SIG-M5 treated with dmso at 0.1 percent for 504 hours (cell line): ENCODE measurements at regions not wholly inside any gene's neighbourhood (a gene's known extent, or its start where the extent isn't known, plus 50 kb on each side); places are given as distances from the start of the nearest gene placed in this dataset.

Experiments used
- DNase-seq: peaks from one replicate; lab custom pipeline; 2025; ENCODE audit not compliant: unreplicated experiment; lab: John Stamatoyannopoulos, UW

DNA sequence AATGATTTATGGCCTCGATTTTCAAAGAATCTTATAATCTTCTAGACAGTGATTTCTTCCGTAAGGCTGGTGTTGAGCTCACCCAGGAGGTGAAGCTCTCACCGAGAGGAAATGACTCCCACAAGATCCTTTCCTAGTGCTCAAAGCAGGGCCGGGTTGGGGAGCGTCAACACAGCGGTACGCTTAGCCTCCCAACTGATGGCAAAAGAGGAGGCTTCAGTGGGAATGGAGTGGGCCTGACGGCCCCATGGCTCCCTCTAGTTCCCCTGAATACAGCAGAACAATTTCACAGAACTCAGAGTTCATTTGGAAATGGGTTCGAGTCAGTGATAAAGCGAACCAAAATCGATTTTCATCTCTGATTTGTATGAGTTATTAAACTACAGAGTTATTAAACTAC, 449.5 kb downstream of the KLF12 start:
- DNase-seq = no peak

DNA sequence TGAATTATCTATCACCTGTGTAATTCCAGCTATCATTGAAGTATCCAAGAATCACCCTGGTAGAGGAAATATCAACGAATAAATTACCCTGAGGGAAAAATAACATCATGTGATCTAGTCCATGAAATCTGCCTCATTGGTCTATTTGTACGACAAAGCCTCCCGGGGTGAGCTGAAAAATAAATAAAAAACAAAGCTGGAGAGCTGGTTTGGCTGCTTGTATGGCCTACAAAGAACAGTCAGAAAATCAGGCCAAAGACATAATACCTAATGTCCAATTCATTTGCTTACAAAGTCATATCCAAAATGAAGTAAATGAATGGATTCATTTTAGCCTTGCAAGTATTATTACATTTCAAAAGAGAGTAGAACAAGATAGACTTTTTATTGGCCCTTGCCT, 449.9 kb downstream of the KLF12 start:
- DNase-seq = no peak

DNA sequence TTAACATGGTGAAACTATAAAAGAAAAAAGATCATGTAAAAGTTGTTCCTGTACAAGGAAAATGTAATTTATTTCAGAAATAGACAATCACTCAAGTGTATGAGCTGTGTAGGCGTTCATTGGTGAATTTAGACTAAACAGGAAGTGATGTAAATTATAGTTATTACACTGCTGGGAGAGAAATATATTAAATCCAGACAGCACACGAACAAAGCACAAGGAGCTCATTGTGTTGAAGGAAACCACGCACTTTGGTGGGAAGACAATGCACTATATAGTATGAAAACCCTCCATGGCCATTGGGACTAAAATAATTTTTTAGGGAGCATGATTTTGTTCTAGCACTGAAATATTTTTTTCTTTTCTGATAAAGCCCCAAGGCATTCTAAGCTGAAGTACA, 450.5 kb downstream of the KLF12 start:
- no peak for DNase-seq

DNA sequence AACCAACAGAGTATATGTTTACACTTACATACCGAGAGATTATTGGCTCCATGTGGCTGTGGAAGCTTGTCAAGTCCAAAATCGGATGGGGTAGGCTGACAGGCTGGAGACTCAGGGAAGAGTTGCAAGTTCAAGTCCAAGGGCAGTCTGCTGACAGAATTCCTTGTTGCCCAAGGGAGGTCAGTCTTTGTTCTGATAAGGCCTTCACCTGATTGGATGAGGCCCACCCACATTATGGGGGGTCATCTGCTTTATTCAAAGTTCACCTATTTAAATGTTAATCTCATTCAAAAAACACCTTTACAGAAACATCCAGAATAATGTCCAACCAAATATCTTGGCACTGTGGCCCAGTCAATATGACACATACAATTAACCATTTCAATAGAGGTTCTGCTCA, 452.4 kb downstream of the KLF12 start:
- DNase-seq = no peak

DNA sequence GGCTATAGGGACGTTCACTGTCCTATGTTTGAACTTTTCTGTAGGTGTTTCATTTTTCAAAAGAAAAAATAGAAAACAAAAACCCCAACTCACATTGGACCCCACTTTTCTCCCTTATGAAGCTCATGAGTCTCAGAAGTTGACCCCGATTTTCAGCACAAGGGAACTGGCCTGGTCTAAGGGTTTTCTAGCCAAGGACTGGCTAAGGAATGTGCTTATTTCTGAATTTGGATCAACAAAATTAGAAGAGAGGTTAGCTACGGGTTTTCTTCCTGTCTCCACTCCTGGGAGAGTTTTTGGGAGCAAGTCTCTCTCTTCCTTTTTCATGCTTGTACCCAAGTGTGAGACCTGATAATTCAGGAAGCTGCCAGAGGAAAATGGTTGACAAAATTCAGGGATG, 453.2 kb downstream of the KLF12 start:
- no peak for DNase-seq

DNA sequence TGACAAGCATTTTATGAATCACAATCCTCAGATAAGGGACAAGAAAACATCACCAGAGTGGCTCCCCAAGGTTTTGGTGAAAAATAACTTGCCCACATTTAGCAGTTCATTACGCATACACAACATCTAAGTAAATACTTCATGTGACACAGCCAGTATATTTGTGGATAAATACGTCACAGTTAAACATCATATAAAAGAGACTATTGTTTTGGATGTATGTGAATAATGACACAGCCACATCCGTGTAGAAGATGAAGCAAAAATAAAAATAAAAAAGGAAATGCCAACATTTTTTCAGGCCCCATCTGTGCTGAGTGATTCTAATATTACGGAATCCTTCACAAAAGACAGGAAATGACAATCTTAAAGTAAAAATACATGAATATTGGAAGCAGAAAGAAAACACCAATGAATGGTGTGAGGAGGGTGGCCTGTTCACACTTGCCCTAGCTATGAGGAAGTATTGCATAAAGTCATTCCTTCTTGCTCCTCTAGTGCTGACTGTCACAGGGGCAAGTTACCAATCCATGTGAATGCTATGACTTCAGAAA, 457.1 kb downstream of the KLF12 start:
- DNase-seq = peak; percentile 3

DNA sequence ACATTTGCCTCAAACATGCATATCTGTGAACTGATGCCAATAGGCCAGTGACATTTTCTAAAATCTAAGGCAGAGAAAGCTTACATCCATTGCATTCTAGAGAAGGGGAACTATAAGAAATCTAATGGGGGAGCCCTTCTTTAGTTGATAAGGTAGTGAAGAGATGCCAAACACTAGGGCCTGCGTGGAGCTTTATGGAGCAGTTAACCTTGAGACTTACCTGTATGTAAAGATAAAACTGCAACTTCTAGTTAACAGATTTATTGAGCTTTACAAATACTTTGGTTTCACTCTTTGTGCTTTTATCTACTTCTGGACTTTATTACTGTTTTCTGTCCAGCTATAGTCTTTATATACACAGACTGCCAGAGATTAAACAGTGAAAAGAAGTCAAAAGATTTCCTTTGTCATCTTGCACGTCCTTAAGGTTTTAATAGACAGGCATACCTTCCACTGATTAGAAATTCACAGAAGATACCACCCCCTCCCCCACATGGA, 457.6 kb downstream of the KLF12 start:
- no peak for DNase-seq

DNA sequence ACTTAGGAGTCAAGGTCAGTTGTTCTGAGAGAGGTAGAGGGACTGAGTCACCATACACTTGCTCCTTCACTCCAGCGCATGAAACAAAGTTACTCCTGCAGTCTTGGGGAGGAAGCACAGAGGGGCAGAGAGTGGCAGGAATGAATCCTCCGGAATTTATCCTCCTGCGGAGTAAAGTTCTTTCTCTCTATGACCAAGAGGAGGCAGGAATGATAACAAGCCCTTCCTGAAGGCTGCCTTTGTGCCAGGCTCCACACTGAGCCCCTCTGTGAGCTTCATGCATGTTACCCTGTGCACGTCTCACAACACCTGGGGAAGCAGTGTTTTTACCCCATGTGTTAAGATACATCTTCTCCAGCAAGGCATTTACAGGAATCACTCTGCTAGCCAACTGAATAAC, 458.4 kb downstream of the KLF12 start:
- DNase-seq = no peak

DNA sequence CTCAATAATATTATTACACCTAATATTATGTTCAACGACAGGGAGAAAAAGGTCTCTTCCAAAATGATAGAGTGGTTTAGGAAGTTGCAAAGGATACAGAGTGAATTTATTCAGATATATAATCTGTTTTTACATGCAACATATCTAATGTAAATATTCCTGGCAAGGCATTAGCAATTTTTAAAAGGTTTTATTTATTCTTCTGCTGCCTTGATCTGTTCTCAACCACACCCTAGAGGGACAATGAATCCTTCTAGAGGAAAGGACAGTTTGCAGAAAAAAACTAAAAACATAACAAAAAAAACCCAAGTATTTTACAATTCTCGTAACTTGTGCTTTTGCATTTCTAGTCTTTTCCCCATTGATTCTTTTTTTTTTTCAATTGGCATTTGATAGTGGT, 459.6 kb downstream of the KLF12 start:
- DNase-seq = no peak

DNA sequence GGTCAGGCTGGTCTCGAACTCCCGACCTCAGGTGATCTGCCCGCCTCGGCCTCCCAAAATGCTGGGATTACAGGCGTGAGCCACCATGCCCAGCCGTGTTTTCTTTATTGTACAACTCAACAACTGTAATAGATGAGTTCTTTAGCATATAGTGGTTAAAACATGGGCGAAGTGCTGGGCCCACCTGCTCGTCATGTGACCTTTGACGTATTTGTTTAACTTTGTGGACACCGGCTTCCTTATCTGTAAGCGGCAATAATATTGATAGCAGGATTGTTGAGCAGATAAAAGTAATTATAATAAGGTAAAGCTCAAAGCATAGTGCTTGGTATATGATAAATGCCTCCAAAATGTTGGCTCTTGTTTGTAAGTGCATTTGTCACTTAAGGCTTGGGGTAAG, 460.3 kb downstream of the KLF12 start:
- DNase-seq = no peak

DNA sequence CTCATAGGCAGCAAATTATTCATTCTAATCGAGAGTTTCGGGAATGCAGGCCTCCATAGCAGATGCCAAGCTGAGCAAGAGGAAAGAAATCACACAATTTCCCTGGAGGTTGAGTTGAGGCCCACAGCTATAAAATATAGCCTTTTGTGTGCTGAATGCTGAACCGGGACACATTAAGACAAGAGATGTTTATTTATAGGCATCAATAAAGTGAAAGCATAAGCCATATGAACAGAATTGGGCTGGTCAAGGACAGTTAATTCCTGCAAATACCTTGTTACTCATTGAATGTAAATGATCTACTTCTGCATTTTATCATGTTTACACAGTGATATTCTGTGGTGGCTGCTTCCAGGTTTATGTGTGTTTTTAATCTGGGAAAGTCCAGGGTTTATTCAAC, 461.7 kb downstream of the KLF12 start:
- no peak for DNase-seq

DNA sequence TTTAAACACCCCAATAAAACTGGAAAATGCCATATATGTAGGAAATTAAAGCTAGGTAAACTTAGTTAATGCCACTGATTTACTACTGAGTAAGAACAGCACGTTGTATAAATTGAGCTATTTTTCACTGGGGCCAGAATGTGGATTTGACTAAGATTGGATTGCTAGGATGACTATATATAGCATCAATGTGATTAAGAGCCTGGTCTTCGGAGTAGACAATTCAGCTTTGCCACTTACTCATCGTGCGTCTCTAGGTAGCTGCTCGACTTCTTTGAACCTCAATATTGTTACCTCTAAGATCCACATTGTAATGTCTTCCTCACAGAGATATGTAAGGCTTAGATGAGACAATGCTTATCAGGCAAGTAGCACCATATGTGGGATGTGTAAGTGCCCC, 462.5 kb downstream of the KLF12 start:
- DNase-seq = no peak

DNA sequence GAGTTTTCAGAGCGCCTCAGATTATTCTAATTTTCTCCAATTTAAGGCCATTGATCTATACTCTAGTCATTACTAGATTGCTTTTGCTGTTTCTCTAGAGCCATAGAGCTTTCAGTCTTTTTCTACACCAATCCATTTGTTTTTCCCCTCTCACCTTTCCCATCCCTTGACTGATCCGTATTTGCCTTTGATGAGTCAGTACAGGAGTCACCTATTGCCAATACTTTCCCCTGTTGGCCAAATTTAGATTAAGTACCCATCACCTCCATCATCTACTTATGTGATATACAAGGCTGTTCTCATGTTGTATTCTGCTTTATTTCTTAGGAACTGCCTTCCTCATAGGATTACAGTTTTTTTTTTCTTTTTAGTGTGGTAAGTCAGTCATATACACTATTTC, 463.2 kb downstream of the KLF12 start:
- DNase-seq = no peak

DNA sequence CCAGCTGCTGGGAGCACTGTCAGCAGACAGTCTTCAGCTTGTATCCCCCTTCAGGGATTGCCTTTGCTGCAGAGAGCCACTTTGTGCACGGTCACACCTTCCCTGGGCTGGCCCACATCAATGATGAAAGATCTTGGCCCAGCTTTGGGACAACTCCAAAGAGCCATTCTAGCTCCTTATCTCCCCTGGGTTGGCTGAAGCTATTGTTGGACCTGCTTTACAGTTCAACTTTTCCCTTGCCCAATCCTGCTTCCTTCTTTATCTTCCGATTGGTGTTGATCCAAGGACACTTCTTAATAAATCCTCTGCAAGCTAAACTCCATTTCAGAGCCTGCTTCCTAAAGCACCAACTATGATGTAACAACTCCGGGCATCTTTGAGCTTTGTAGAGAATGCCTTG, 466.4 kb downstream of the KLF12 start:
- DNase-seq = no peak

DNA sequence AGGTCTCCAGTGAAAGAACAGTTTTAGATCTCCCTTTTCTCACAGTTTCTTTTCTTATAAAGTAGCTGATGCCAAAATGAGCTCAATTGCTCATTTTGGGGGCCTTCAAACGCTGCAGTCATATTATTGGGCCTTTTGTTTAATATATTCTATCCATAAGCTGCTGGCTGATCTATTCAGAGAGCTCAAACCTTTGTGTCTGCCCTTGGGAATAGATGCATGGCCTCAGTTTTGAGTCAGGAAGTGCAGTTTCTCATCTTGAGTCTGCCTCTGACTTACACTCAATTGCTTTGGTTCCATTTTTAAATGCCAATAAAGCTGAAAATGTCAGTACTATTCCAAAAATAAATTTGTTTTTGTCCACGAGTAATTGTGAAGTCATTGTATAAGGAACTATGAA, 468.9 kb downstream of the KLF12 start:
- no peak for DNase-seq

DNA sequence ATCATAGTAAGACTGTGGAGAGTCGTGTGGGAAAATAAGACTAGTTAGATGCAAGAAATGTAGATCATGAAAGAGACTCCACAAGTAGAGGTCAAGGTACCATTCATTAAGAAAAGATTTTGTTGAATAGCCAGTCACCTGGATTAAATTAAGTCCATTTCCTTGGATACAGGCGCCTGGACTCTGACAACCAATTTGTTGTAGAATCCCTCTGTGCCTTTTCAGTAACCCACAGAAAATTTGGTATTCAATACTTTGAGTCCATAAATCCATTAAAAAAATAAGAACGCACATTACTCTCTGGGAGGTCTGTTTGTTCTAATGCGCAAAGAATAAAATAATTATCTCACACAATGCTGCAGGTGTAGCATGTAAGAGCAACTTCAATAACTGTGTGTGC, 469.4 kb downstream of the KLF12 start:
- DNase-seq = no peak

DNA sequence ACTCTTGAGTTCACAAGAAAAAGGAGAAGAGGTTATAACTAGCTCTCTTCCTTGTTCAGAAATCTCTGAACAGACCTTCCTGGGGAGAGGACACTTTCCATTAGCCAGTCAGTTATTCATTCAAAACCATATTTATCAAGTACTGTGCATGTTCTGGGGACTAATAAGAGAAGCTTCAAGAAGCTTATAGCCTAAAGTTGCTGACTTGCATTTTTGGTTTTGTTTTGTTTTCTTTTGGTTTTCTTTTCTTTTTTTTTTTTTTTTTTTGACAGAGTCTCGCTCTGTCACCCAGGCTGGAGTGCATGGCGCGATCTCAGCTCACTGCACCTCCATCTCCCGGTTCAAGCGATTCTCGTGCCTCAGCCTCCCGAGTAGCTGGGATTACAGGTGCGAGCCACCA, 471.4 kb downstream of the KLF12 start:
- no peak for DNase-seq

DNA sequence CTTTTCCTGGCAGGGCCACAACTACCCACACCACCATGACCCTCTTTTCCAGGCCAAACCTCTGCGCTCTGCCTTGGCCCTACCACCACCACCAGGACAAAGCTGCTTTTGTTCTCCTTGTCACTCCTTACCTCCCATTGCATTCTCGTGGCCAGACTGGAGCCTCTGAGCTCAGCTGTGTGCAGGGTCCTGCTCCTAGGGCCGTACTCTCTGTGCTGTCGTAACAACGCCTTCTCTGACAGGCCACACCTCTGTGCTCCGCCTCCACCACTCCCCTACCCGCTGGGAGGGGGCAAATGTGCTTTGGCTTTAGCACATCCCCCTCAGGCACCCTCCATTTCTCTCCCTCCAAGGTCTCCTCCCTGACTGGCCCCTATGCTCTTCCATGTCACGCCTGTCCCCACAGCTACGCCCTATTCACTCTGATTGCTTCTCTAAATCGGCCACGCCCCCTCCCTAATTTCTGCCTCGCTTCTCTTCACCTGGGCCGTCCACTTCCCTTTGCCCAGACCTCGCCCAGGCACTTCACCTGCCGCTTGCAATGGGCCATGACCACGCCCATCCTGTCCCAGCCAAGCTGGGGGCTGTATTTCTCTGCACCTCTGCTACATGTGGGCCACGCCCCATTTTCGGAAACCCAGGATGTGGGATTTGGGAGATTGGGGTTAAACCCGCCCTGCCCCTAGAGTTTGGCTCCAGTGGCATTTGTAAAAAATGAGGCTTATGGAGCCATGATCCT, 472.3 kb downstream of the KLF12 start:
- DNase-seq = no peak

DNA sequence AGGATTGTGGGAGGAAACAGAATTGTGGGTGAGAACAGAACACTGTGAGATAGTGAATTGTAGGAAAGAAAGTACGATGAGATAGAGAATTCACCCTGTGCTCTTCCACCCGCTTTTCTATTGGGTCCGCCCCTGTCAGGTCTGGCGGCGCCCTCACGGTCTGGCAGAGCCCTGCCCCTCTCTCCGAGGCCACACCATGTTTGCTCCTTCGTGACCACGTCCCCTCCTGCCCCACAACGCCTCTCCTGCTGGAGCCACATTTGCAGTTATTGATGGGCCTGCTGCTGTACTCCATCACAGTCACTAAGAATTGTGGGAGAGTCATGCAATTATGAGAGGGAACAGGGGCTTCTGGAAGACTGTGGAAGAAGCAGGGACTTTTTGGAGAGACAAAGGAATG, 473.1 kb downstream of the KLF12 start:
- no peak for DNase-seq

DNA sequence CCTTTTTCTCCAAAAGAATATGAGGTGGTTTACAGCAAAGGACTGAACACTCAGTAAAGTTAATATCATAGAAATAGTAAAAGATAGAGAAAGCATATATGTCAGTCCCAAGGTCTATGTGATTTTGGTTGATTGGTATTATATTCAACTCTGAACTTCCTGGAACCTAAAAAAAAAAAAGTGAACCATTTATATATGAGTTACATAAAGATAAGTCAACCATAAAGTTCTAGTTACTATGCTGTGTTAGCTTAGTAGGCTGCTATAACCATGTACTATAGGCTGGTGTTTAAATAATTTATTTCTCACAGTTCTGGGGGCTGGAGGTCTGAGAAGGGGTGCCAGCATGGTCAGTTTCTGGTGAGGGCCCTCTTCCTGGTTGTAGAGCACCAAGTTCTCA, 475.6 kb downstream of the KLF12 start:
- no peak for DNase-seq

DNA sequence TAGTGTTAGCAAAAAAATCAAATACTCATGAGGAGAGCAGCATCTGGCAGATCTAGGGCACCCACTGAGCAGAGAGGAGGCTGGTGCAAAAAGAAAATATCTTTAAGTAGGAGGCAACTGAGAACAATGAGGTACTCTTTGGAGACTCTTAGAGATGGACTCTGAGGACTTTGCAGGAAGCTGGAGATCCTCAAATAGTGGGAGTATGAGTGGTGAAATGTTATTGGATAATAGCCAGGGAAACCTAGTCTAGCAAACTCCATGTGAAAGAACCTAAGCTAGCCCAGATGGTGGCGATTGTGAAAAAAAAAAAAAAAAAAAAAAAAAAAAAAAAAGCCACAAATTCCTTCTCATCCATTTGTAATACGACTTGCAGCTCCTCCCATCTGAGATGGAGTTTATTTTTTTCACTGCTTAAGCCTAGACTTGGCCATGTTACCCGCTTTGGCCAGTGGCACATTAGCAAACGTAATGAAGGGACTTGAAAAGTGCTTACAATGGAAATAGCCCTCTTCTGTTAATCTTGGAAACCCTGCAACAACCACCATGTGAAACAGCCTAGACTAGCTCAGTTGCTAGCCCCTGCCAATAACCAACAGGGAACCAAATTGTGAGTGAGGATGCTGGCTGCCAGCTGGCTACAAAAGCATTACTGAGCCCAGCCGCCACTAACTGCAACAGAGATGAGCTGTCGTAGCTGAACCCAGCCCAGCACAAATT, 476.2 kb downstream of the KLF12 start:
- no peak for DNase-seq

DNA sequence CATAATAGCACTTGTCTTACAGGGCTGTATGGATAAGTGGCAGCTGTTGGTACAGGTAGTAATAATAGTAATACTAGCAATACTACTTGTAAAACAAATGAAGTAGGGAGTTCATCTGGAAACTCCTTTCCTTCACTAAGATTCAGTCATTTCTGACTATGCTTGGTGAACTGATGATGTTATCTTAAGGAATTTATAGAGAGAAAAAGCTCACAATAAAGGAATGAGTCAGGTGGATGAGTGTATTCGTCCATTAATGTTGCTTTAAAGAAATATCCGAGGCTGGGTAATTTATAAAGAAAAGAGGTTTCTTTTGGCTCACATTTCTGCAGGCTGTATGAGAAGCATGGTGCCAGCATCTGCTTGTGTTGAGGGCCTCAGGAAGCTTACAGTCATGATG, 477.3 kb downstream of the KLF12 start:
- DNase-seq = no peak
